Thoracic aorta (tissue), 2 donors: ENCODE measurements at regions not wholly inside any gene's neighbourhood (a gene's known extent, or its start where the extent isn't known, plus 50 kb on each side); places are given as distances from the start of the nearest gene placed in this dataset.

Experiments used
- ATAC-seq: fragments of 150-250 bp; one replicate; pipeline ENCODE4 v1.8.0; 2017; ENCODE audit warnings: low read depth; ENCODE audit not compliant: insufficient number of reproducible peaks, low FRiP score
- DNase-seq: peaks from one replicate; pipeline ENCODE4 v3.0.0-alpha.2; 2020; ENCODE audit warnings: low spot score
- H3K27ac ChIP-seq, 2 donors: fragments of 200-600 bp; sonication (generic); 1 replicate in 1 of 2; 2 replicates in 1 of 2; pipeline ENCODE4 v1.5.1; 2016; ENCODE audit warnings: mild to moderate bottlenecking in 2 of 2, moderate library complexity in 2 of 2
- H3K27me3 ChIP-seq: fragments of 200-600 bp; sonication (generic); replicated peaks from 2 replicates; pipeline ENCODE4 v1.6.0; 2016; ENCODE audit warnings: mild to moderate bottlenecking; ENCODE audit not compliant: insufficient read depth
- H3K36me3 ChIP-seq: fragments of 200-600 bp; sonication (generic); one replicate; pipeline ENCODE4 v1.5.1; 2016
- H3K4me1 ChIP-seq, 2 donors: fragments of 200-600 bp; sonication (generic); 1 replicate in 1 of 2; 2 replicates in 1 of 2; pipeline versions ENCODE4 v1.5.1 to v1.6.0; 2016; ENCODE audit warnings: low read depth in 2 of 2, mild to moderate bottlenecking in 1 of 2; ENCODE audit not compliant: control insufficient read depth in 1 of 2
- H3K4me3 ChIP-seq: fragments of 200-600 bp; sonication (generic); 2 replicates; pipeline ENCODE4 v1.5.1; 2016; ENCODE audit warnings: mild to moderate bottlenecking
- H3K9me3 ChIP-seq: fragments of 200-600 bp; sonication (generic); 2 replicates; pipeline ENCODE4 v1.5.1; 2016
- CTCF ChIP-seq: fragments of 200-600 bp; sonication (generic); IDR thresholded peaks from one replicate; pipeline ENCODE4 v1.5.1; 2019; ENCODE audit warnings: antibody characterized with exemption

- Histone ChIP-seq H3K27ac (no peak overlapping the region), H3K27me3 (no peaks in the 10 kb centered on the region), H3K9me3 (no peaks in the 10 kb centered on the region), H3K4me3 (no peak overlapping the region), H3K4me1 (peaks cover 6 to 10% of the 10 kb centered on the region in 2 donors), H3K36me3 (no peaks in the 10 kb centered on the region)
- no peak for DNase-seq
- no peak for ATAC-seq
- TF ChIP-seq CTCF, result no peak
Observed at GRCh38 chr2:172329416-172329773, 98.0 kb upstream of the ITGA6 start.

GRCh38 chr2:172329774-172330671, 97.4 kb upstream of the ITGA6 start:
- no peaks in the 10 kb centered on the region for H3K36me3 ChIP-seq
- no peaks in the 10 kb centered on the region for H3K9me3 ChIP-seq
- TF ChIP-seq CTCF, result no peak
- peaks cover 6 to 10% of the 10 kb centered on the region in 2 donors for H3K4me1 ChIP-seq
- H3K4me3 ChIP-seq, result no peak overlapping the region
- H3K27me3 ChIP-seq, result no peaks in the 10 kb centered on the region
- H3K27ac ChIP-seq, result no peak overlapping the region
- ATAC-seq (no peak), DNase-seq (no peak)

- ATAC-seq (peak; percentile 34), DNase-seq (no peak)
- Histone ChIP-seq H3K4me1 (no peaks in the 10 kb centered on the region), H3K9me3 (no peaks in the 10 kb centered on the region), H3K27ac (no peak overlapping the region), H3K27me3 (no peaks in the 10 kb centered on the region), H3K36me3 (no peaks in the 10 kb centered on the region), H3K4me3 (no peak overlapping the region)
- no peak for TF ChIP-seq CTCF
Observed at GRCh38 chr2:172332507-172332906, 94.9 kb upstream of the ITGA6 start.

GRCh38 chr2:172333235-172333977, 94.0 kb upstream of the ITGA6 start:
- Histone ChIP-seq H3K27ac (no peak overlapping the region), H3K9me3 (no peaks in the 10 kb centered on the region), H3K36me3 (no peaks in the 10 kb centered on the region), H3K27me3 (no peaks in the 10 kb centered on the region), H3K4me3 (no peak overlapping the region), H3K4me1 (no peaks in the 10 kb centered on the region)
- DNase-seq (no peak), ATAC-seq (no peak)
- no peak for TF ChIP-seq CTCF

GRCh38 chr2:172333978-172334330, 93.4 kb upstream of the ITGA6 start:
- ATAC-seq (no peak), DNase-seq (no peak)
- no peaks in the 10 kb centered on the region for H3K4me1 ChIP-seq
- no peaks in the 10 kb centered on the region for H3K36me3 ChIP-seq
- H3K27me3 ChIP-seq, result no peaks in the 10 kb centered on the region
- no peak for TF ChIP-seq CTCF
- no peaks in the 10 kb centered on the region for H3K9me3 ChIP-seq
- H3K27ac ChIP-seq, result no peak overlapping the region
- no peak overlapping the region for H3K4me3 ChIP-seq
